ENCODE measurements at regions not wholly inside any gene's neighbourhood (a gene's known extent, or its start where the extent isn't known, plus 50 kb on each side); places are given as distances from the start of the nearest gene placed in this dataset.
"Not testable (repeated sequence)": the region's sequence is repeated elsewhere in the genome, so short reads cannot be mapped to it uniquely, and the experiment has no call there.

GRCh38 chr3:82114589-82114988, 353.1 kb upstream of the GBE1 start:
- ATAC-seq (no peak), DNase-seq (no peak)
- H3K9me3 ChIP-seq = no peaks in the 10 kb centered on the region
- TF ChIP-seq CTCF (IDR thresholded peaks at IDR 0.05) = no peak
- no peaks in the 10 kb centered on the region for H3K4me1 ChIP-seq
- no peaks in the 10 kb centered on the region for H3K36me3 ChIP-seq
- intact Hi-C loops (cut with DNase I) = no loop called here
- no peak overlapping the region for H3K4me3 ChIP-seq
- no peak overlapping the region for H3K27ac ChIP-seq
- no peaks in the 10 kb centered on the region for H3K27me3 ChIP-seq

- H3K27ac ChIP-seq; H3K9me3 ChIP-seq; DNase-seq; H3K4me3 ChIP-seq; ATAC-seq; H3K4me1 ChIP-seq; intact Hi-C loops (cut with DNase I); H3K27me3 ChIP-seq; H3K36me3 ChIP-seq: not testable (repeated sequence)
These were observed 349.3 kb upstream of the GBE1 start for GRCh38 chr3:82110721-82111120.

GRCh38 chr3:82103241-82103640, 341.8 kb upstream of the GBE1 start:
- H3K9me3 ChIP-seq = no peaks in the 10 kb centered on the region
- intact Hi-C loops (cut with DNase I) = no loop called here
- H3K4me1 ChIP-seq = no peaks in the 10 kb centered on the region
- H3K36me3 ChIP-seq = no peaks in the 10 kb centered on the region
- no peaks in the 10 kb centered on the region for H3K27me3 ChIP-seq
- no peak overlapping the region for H3K4me3 ChIP-seq
- ATAC-seq = no peak
- TF ChIP-seq CTCF (IDR thresholded peaks at IDR 0.05) = no peak
- DNase-seq = no peak
- no peak overlapping the region for H3K27ac ChIP-seq

- intact Hi-C loops (cut with DNase I) = no loop called here
- no peak for TF ChIP-seq CTCF (IDR thresholded peaks at IDR 0.05)
- Histone ChIP-seq H3K4me3 (no peak overlapping the region), H3K36me3 (no peaks in the 10 kb centered on the region), H3K9me3 (no peaks in the 10 kb centered on the region), H3K4me1 (no peaks in the 10 kb centered on the region), H3K27me3 (no peaks in the 10 kb centered on the region), H3K27ac (no peak overlapping the region)
- DNase-seq (no peak), ATAC-seq (no peak)
These were observed 338.9 kb upstream of the GBE1 start for GRCh38 chr3:82100378-82100777.

GRCh38 chr3:82093641-82094040, 332.2 kb upstream of the GBE1 start:
- H3K27ac ChIP-seq = no peak overlapping the region
- no peaks in the 10 kb centered on the region for H3K9me3 ChIP-seq
- no peak overlapping the region for H3K4me3 ChIP-seq
- intact Hi-C loops (cut with DNase I) = no loop called here
- no peaks in the 10 kb centered on the region for H3K4me1 ChIP-seq
- DNase-seq = no peak
- ATAC-seq = no peak
- no peaks in the 10 kb centered on the region for H3K36me3 ChIP-seq
- no peak for TF ChIP-seq CTCF (IDR thresholded peaks at IDR 0.05)
- no peaks in the 10 kb centered on the region for H3K27me3 ChIP-seq

- H3K36me3 ChIP-seq = no peaks in the 10 kb centered on the region
- ATAC-seq = no peak
- no peaks in the 10 kb centered on the region for H3K4me1 ChIP-seq
- no peaks in the 10 kb centered on the region for H3K9me3 ChIP-seq
- no peak for TF ChIP-seq CTCF (IDR thresholded peaks at IDR 0.05)
- no peak for DNase-seq
- no peak overlapping the region for H3K27ac ChIP-seq
- H3K4me3 ChIP-seq = no peak overlapping the region
- intact Hi-C loops (cut with DNase I) = no loop called here
- no peaks in the 10 kb centered on the region for H3K27me3 ChIP-seq
These were observed 327.3 kb upstream of the GBE1 start for GRCh38 chr3:82088749-82089148.
